Osteoblast (primary cell): ENCODE measurements at regions not wholly inside any gene's neighbourhood (a gene's known extent, or its start where the extent isn't known, plus 50 kb on each side); places are given as distances from the start of the nearest gene placed in this dataset.

Experiments
- DNase-seq: peaks from one replicate; pipeline ENCODE4 v3.0.0; 2011; ENCODE audit warnings: low spot score, mixed read lengths; ENCODE audit not compliant: insufficient read length; ENCODE audit errors: missing footprints
- H2AFZ ChIP-seq: 2 replicates; pipeline ENCODE4 v1.6.0; 2011; ENCODE audit warnings: mild to moderate bottlenecking, low read length
- H3K27ac ChIP-seq: 2 replicates; pipeline ENCODE4 v1.5.1; 2011; ENCODE audit warnings: mild to moderate bottlenecking, low read depth, low read length, moderate library complexity
- H3K27me3 ChIP-seq: 2 replicates; pipeline ENCODE4 v1.6.0; 2012; ENCODE audit warnings: mild to moderate bottlenecking, control low read depth, inconsistent platforms, low read length, moderate library complexity; ENCODE audit not compliant: insufficient read depth
- H3K36me3 ChIP-seq: 2 replicates; pipeline ENCODE4 v1.5.1; 2011; ENCODE audit warnings: mild to moderate bottlenecking, low read length, control low read depth, moderate library complexity; ENCODE audit not compliant: insufficient read depth
- H3K4me1 ChIP-seq: 2 replicates; pipeline ENCODE4 v1.5.1; 2011; ENCODE audit warnings: mild to moderate bottlenecking, low read length, control low read depth, moderate library complexity; ENCODE audit not compliant: insufficient read depth
- H3K4me2 ChIP-seq: 2 replicates; pipeline ENCODE4 v1.6.0; 2011; ENCODE audit warnings: mild to moderate bottlenecking, low read length; ENCODE audit not compliant: insufficient read depth
- H3K4me3 ChIP-seq: fragments of 200-600 bp; sonication (generic); 3 replicates; pipeline ENCODE4 v1.5.1; 2012; ENCODE audit warnings: mild to moderate bottlenecking, low read length, inconsistent platforms; ENCODE audit not compliant: insufficient read depth
- H3K79me2 ChIP-seq: 2 replicates; pipeline ENCODE4 v1.6.0; 2012; ENCODE audit warnings: mild to moderate bottlenecking, low read length, control low read depth, inconsistent platforms; ENCODE audit not compliant: insufficient read depth
- H3K9me3 ChIP-seq: 2 replicates; pipeline ENCODE4 v1.5.1; 2011; ENCODE audit warnings: low read depth, low read length, control low read depth
- H4K20me1 ChIP-seq: 2 replicates; pipeline ENCODE4 v1.6.0; 2012; ENCODE audit warnings: mild to moderate bottlenecking, low read length, control low read depth; ENCODE audit not compliant: insufficient read depth
- TF ChIP-seq, protein P1 (sequence below): IDR thresholded peaks from 2 replicates; pipeline ENCODE4 v1.5.1; 2011; ENCODE audit warnings: mild to moderate bottlenecking, low read depth, low read length, moderate library complexity; ENCODE audit errors: extremely low read depth

DNA sequence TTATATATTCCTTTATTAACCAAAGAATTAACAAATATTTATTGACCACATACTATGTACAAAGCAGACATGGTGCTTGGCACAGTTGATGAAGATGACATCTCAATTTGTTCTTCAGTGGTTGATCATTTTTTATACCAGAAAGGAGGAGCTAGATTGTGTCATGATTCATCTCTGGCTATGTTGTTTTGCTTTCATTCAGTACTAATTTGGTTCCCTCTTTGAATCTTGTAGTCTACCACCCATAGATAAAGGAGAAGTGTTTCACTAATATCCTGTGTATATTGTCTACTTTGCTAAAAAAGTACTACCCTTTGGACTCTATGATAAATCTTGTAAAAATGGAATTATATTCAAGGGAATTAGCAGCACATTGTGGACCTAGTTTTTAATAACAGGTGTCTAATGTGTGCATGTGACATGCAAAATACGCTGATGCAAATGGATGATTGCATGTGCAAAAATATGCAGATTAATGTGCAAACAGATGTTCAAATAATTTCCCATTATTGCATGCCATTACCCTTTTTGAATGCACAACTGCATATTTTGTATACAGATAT is 313.2 kb upstream of the ZEB2 start:
- Histone ChIP-seq H2AFZ (no peak overlapping the region), H4K20me1 (no peaks in the 10 kb centered on the region), H3K9me3 (no peaks in the 10 kb centered on the region), H3K27ac (no peak overlapping the region), H3K27me3 (no peaks in the 10 kb centered on the region), H3K79me2 (no peaks in the 10 kb centered on the region), H3K36me3 (no peaks in the 10 kb centered on the region), H3K4me3 (no peak overlapping the region), H3K4me1 (peaks cover 34% of the 10 kb centered on the region), H3K4me2 (no peak overlapping the region)
- DNase-seq = no peak
- TF ChIP-seq, protein P1, sequence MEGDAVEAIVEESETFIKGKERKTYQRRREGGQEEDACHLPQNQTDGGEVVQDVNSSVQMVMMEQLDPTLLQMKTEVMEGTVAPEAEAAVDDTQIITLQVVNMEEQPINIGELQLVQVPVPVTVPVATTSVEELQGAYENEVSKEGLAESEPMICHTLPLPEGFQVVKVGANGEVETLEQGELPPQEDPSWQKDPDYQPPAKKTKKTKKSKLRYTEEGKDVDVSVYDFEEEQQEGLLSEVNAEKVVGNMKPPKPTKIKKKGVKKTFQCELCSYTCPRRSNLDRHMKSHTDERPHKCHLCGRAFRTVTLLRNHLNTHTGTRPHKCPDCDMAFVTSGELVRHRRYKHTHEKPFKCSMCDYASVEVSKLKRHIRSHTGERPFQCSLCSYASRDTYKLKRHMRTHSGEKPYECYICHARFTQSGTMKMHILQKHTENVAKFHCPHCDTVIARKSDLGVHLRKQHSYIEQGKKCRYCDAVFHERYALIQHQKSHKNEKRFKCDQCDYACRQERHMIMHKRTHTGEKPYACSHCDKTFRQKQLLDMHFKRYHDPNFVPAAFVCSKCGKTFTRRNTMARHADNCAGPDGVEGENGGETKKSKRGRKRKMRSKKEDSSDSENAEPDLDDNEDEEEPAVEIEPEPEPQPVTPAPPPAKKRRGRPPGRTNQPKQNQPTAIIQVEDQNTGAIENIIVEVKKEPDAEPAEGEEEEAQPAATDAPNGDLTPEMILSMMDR = no peak

DNA sequence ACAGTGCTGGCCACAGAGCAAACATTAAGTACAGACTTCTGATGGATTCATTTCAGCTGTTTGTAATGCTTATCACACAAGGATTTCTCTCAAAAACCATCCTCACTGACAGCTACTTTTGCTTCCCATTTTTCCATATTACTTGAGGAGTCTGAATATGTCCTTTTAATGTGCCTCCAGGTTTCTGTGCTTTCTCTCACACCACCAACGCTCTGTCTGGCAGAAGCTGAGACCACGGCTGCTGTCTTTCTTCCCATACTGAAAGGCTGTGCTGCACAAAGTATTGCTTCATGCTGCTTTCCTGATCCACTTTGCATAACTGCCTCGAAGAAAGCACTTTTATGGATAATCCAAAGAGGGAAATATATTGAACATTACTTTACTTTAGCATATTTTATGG is 312.1 kb upstream of the ZEB2 start:
- Histone ChIP-seq H3K27ac (no peak overlapping the region), H3K79me2 (no peaks in the 10 kb centered on the region), H3K27me3 (no peaks in the 10 kb centered on the region), H3K4me2 (no peak overlapping the region), H2AFZ (no peak overlapping the region), H3K4me3 (no peak overlapping the region), H3K4me1 (peaks cover 29% of the 10 kb centered on the region), H4K20me1 (no peaks in the 10 kb centered on the region), H3K9me3 (no peaks in the 10 kb centered on the region), H3K36me3 (no peaks in the 10 kb centered on the region)
- TF ChIP-seq, protein P1 = no peak
- no peak for DNase-seq

DNA sequence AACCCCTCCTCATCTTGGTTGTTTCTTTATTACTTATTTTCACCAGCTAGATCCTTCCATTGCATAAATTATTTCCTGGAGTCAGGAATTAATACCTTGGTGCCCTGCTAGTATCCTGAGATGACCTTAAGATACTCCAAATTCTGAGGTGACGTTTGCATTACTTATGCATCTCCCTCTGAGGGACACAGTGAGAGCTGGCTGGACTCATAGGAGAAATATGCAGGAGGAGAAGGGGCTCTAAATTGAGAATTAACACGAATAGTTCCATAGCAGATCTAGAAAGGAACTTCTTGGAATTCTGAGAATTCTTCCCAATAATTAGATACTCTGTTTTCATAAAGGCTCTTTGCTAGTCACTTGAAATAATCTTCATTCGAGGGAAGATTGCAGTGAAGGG is 310.6 kb upstream of the ZEB2 start:
- no peaks in the 10 kb centered on the region for H3K79me2 ChIP-seq
- no peaks in the 10 kb centered on the region for H4K20me1 ChIP-seq
- H3K27me3 ChIP-seq = no peaks in the 10 kb centered on the region
- peaks cover 13% of the 10 kb centered on the region for H3K4me1 ChIP-seq
- TF ChIP-seq, protein P1 = no peak
- DNase-seq = no peak
- no peak overlapping the region for H3K4me2 ChIP-seq
- no peak overlapping the region for H3K4me3 ChIP-seq
- H2AFZ ChIP-seq = no peak overlapping the region
- no peaks in the 10 kb centered on the region for H3K36me3 ChIP-seq
- H3K27ac ChIP-seq = no peak overlapping the region
- no peaks in the 10 kb centered on the region for H3K9me3 ChIP-seq

DNA sequence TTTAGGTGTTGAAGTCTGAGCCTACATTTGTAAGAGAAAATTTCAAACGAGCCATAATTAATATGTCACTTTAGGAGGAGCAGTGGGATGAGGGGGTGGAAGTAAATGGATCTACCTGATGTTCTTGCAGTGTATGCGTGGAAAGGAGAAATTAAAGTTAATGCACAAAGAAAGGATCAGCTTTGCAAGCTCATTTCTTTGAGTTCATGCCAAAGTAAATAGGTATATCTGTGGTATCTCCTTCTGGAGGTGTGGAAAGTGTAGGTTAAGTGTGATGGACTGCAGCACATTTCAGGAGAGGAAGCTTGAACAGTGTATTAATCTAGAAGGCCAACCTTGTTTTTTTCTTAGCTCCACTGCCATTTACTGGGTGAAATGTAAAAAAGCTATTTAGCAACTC is 307.5 kb upstream of the ZEB2 start:
- H3K4me1 ChIP-seq = no peaks in the 10 kb centered on the region
- H3K9me3 ChIP-seq = no peaks in the 10 kb centered on the region
- no peaks in the 10 kb centered on the region for H3K36me3 ChIP-seq
- H3K27me3 ChIP-seq = no peaks in the 10 kb centered on the region
- H3K79me2 ChIP-seq = no peaks in the 10 kb centered on the region
- no peak overlapping the region for H3K27ac ChIP-seq
- H2AFZ ChIP-seq = no peak overlapping the region
- no peak for DNase-seq
- no peak overlapping the region for H3K4me2 ChIP-seq
- TF ChIP-seq, protein P1 = no peak
- no peak overlapping the region for H3K4me3 ChIP-seq
- no peaks in the 10 kb centered on the region for H4K20me1 ChIP-seq
